PC-9 (cell line): ENCODE measurements at regions not wholly inside any gene's neighbourhood (a gene's known extent, or its start where the extent isn't known, plus 50 kb on each side); places are given as distances from the start of the nearest gene placed in this dataset.

ENCODE experiments used
- BruUV-seq: library from RNA; stranded (reverse); fragments of 400-500 nt; replicated peaks from 2 replicates; lab custom pipeline; 2021; lab: Mats Ljungman, UMichigan
- CTCF ChIA-PET: fragments of 300-600 bp; sonication (Branson Sonifier 250); formaldehyde crosslinking; loops from one replicate; lab custom pipeline; 2022; ENCODE audit warnings: antibody characterized with exemption; lab: Charles Lee
- POLR2A ChIA-PET: fragments of 300-600 bp; sonication (Branson Sonifier 250); formaldehyde crosslinking; loops from one replicate; lab custom pipeline; 2022; ENCODE audit warnings: antibody characterized with exemption; ENCODE audit not compliant: unreplicated experiment; lab: Charles Lee
- DNase-seq, 2 experiments: peaks; one replicate each; pipeline versions ENCODE4 v3.0.0 to v3.0.0-alpha.2; 2015 to 2022; ENCODE audit warnings: mixed read lengths in 1 of 2
- H2AFZ ChIP-seq: fragments of 200-600 bp; sonication (generic); 2 replicates; pipeline ENCODE4 v1.8.1; 2017; ENCODE audit warnings: antibody characterized with exemption
- H3F3A ChIP-seq: fragments of 200-600 bp; sonication (generic); 2 replicates; pipeline ENCODE4 v1.8.1; 2017; ENCODE audit warnings: antibody characterized with exemption, mild to moderate bottlenecking, low read depth; ENCODE audit not compliant: insufficient read depth
- H3K27ac ChIP-seq: fragments of 200-600 bp; sonication (generic); 2 replicates; pipeline ENCODE4 v1.6.1; 2016; ENCODE audit warnings: mixed run types
- H3K27me3 ChIP-seq: fragments of 200-600 bp; sonication (generic); 2 replicates; pipeline ENCODE4 v1.6.1; 2016; ENCODE audit warnings: low read depth, mixed run types; ENCODE audit not compliant: insufficient read depth
- H3K36me3 ChIP-seq: fragments of 200-600 bp; sonication (generic); 2 replicates; pipeline ENCODE4 v1.6.1; 2016; ENCODE audit warnings: low read depth, mixed run types
- H3K4me1 ChIP-seq: fragments of 200-600 bp; sonication (generic); replicated peaks from 2 replicates; pipeline ENCODE4 v1.6.1; 2016; ENCODE audit warnings: mixed run types; ENCODE audit not compliant: insufficient read depth
- H3K4me2 ChIP-seq: fragments of 200-600 bp; sonication (generic); 2 replicates; pipeline ENCODE4 v1.6.1; 2017; ENCODE audit warnings: mixed run types
- H3K4me3 ChIP-seq: fragments of 200-600 bp; sonication (generic); 2 replicates; pipeline ENCODE4 v1.6.1; 2016; ENCODE audit warnings: mixed run types
- H3K79me2 ChIP-seq: fragments of 200-600 bp; sonication (generic); 2 replicates; pipeline ENCODE4 v1.6.1; 2017; ENCODE audit warnings: low read depth, mixed run types
- H3K9me2 ChIP-seq: fragments of 200-600 bp; sonication (generic); 2 replicates; pipeline ENCODE4 v1.8.1; 2017; ENCODE audit warnings: mild to moderate bottlenecking; ENCODE audit not compliant: insufficient read depth
- H3K9me3 ChIP-seq: fragments of 200-600 bp; sonication (generic); 2 replicates; pipeline ENCODE4 v1.8.1; 2016; ENCODE audit warnings: low read depth; ENCODE audit not compliant: insufficient read depth
- H4K20me1 ChIP-seq: fragments of 200-600 bp; sonication (generic); 2 replicates; pipeline ENCODE4 v1.8.1; 2017; ENCODE audit not compliant: insufficient read depth
- CTCF ChIP-seq: fragments of 200-600 bp; sonication (generic); conservative IDR thresholded peaks from 2 replicates; pipeline ENCODE4 v1.6.1; 2017; ENCODE audit warnings: mixed run types, antibody characterized with exemption, mild to moderate bottlenecking, moderate library complexity
- EZH2 ChIP-seq: fragments of 200-600 bp; sonication (generic); IDR thresholded peaks from 2 replicates; pipeline ENCODE4 v1.8.0; 2017; ENCODE audit warnings: antibody characterized with exemption, low read depth
- intact Hi-C: fragments of 100-400 bp; cut with micrococcal nuclease; formaldehyde crosslinking; loops from one replicate; pipeline ENCODE4 v1.10.0; 2022; ENCODE audit not compliant: unreplicated experiment

GRCh38 chr9:110077925-110078324 lies 130.0 kb downstream of the C9orf152 start:
- Histone ChIP-seq H4K20me1 (no peaks in the 10 kb centered on the region), H3K9me2 (no peaks in the 10 kb centered on the region), H3K4me2 (no peak overlapping the region), H3K4me3 (no peak overlapping the region), H2AFZ (no peak overlapping the region), H3F3A (no peaks in the 10 kb centered on the region), H3K27ac (no peak overlapping the region), H3K27me3 (no peaks in the 10 kb centered on the region), H3K9me3 (no peaks in the 10 kb centered on the region), H3K36me3 (no peaks in the 10 kb centered on the region), H3K79me2 (peaks cover 69% of the 10 kb centered on the region), H3K4me1 (0 out of 2 replicates have a peak, but pooled peaks cover 6% of the 10 kb centered on the region)
- ChIA-PET CTCF (no interaction called here), POLR2A (interaction anchor here (0.9 kb wide), 1 partner anchor 29 kb away, joined by 6 read pairs; no protein-coding TSS in a partner anchor)
- TF ChIP-seq EZH2 = no peak
- no peak for TF ChIP-seq CTCF
- DNase-seq = no peak
- intact Hi-C loops = no loop called here
- BruUV-seq = no TSS peak

GRCh38 chr9:110078604-110079003 lies 129.4 kb downstream of the C9orf152 start:
- CTCF ChIA-PET = no interaction called here
- Histone ChIP-seq H3K4me2 (no peak overlapping the region), H4K20me1 (no peaks in the 10 kb centered on the region), H3K36me3 (no peaks in the 10 kb centered on the region), H3K4me1 (0 out of 2 replicates have a peak, but pooled peaks cover 6% of the 10 kb centered on the region), H3K27ac (no peak overlapping the region), H3F3A (no peaks in the 10 kb centered on the region), H3K9me3 (no peaks in the 10 kb centered on the region), H3K4me3 (no peak overlapping the region), H2AFZ (no peak overlapping the region), H3K9me2 (no peaks in the 10 kb centered on the region), H3K79me2 (peaks cover 71% of the 10 kb centered on the region), H3K27me3 (no peaks in the 10 kb centered on the region)
- intact Hi-C loops = no loop called here
- POLR2A ChIA-PET = interaction anchor here (0.9 kb wide), 1 partner anchor 28 kb away, joined by 6 read pairs; no protein-coding TSS in a partner anchor
- BruUV-seq = no TSS peak
- no peak for DNase-seq
- TF ChIP-seq CTCF (no peak), EZH2 (no peak)

- no peaks in the 10 kb centered on the region for H3K9me2 ChIP-seq
- no peaks in the 10 kb centered on the region for H3K36me3 ChIP-seq
- H3F3A ChIP-seq = no peaks in the 10 kb centered on the region
- no TSS peak for BruUV-seq
- H3K27ac ChIP-seq = no peak overlapping the region
- TF ChIP-seq EZH2 (no peak), CTCF (no peak)
- intact Hi-C loops = no loop called here
- H4K20me1 ChIP-seq = no peaks in the 10 kb centered on the region
- POLR2A ChIA-PET = no interaction called here
- DNase-seq = no peak
- H3K4me3 ChIP-seq = no peak overlapping the region
- no peaks in the 10 kb centered on the region for H3K27me3 ChIP-seq
- no peak overlapping the region for H2AFZ ChIP-seq
- no peak overlapping the region for H3K4me2 ChIP-seq
- CTCF ChIA-PET = no interaction called here
- 0 out of 2 replicates have a peak, but pooled peaks cover 6% of the 10 kb centered on the region for H3K4me1 ChIP-seq
- H3K79me2 ChIP-seq = peaks cover 68% of the 10 kb centered on the region
- no peaks in the 10 kb centered on the region for H3K9me3 ChIP-seq
These were observed 126.6 kb downstream of the C9orf152 start for GRCh38 chr9:110081395-110081794.
